Fibroblast of mammary gland (primary cell): ENCODE measurements at regions not wholly inside any gene's neighbourhood (a gene's known extent, or its start where the extent isn't known, plus 50 kb on each side); places are given as distances from the start of the nearest gene placed in this dataset.

Experiments
- DNase-seq: peaks from one replicate; pipeline ENCODE4 v3.0.0-alpha.2; 2010; ENCODE audit warnings: low read depth
- H3K4me3 ChIP-seq: 2 replicates; pipeline ENCODE4 v1.5.1; 2011; ENCODE audit warnings: low read depth, mild to moderate bottlenecking, low read length, moderate library complexity; ENCODE audit not compliant: control insufficient read depth
- CTCF ChIP-seq: conservative IDR thresholded peaks from 2 replicates; pipeline ENCODE4 v1.5.1; 2011; ENCODE audit warnings: low read depth, low read length, inconsistent platforms; ENCODE audit not compliant: control insufficient read depth, insufficient read depth

GRCh38 chr7:113717739-113718138 is 201.1 kb downstream of the PPP1R3A start:
- TF ChIP-seq CTCF, result no peak
- no peak overlapping the region for H3K4me3 ChIP-seq
- DNase-seq, result no peak

GRCh38 chr7:113715981-113716856 is 202.6 kb downstream of the PPP1R3A start:
- H3K4me3 ChIP-seq, result no peak overlapping the region
- no peak for TF ChIP-seq CTCF
- no peak for DNase-seq

GRCh38 chr7:113715262-113715661 is 203.5 kb downstream of the PPP1R3A start:
- H3K4me3 ChIP-seq, result no peak overlapping the region
- DNase-seq, result no peak
- TF ChIP-seq CTCF, result no peak

GRCh38 chr7:113710310-113711096 is 208.3 kb downstream of the PPP1R3A start:
- peak; percentile 98 for TF ChIP-seq CTCF
- peak; percentile 85 for DNase-seq
- H3K4me3 ChIP-seq, result no peak overlapping the region

GRCh38 chr7:113705439-113705838 is 213.4 kb downstream of the PPP1R3A start:
- no peak for TF ChIP-seq CTCF
- DNase-seq, result peak; percentile 7
- no peak overlapping the region for H3K4me3 ChIP-seq

GRCh38 chr7:113698556-113699220 is 220.1 kb downstream of the PPP1R3A start:
- no peak overlapping the region for H3K4me3 ChIP-seq
- DNase-seq, result peak; percentile 36
- peak; percentile 80 for TF ChIP-seq CTCF
